Kidney (tissue), 13 donors: ENCODE measurements at regions not wholly inside any gene's neighbourhood (a gene's known extent, or its start where the extent isn't known, plus 50 kb on each side); places are given as distances from the start of the nearest gene placed in this dataset.

ENCODE experiments used
- DNase-seq, 5 donors: peaks; one replicate each; pipeline ENCODE4 v3.0.0-alpha.2; 2013 to 2020
- FAIRE-seq: peaks from 2 replicates; lab custom pipeline; 2012; peaks lifted over from hg19 to GRCh38; lab: Jason Lieb, UNC
- H3K27ac ChIP-seq, 2 donors: one replicate each; pipeline ENCODE4 v1.7.0; 2013; ENCODE audit warnings: low read depth in 2 of 2, low read length in 2 of 2, inconsistent platforms in 1 of 2
- H3K27me3 ChIP-seq: one replicate; pipeline ENCODE4 v1.7.1; 2013; ENCODE audit warnings: low read length, inconsistent platforms; ENCODE audit not compliant: control insufficient read depth, insufficient read depth
- H3K36me3 ChIP-seq, 3 donors: one replicate each; pipeline versions ENCODE4 v1.7.0 to v1.7.1; 2013; ENCODE audit warnings: low read length in 3 of 3, control low read depth in 1 of 3, inconsistent platforms in 1 of 3; ENCODE audit not compliant: insufficient read depth in 3 of 3, control insufficient read depth in 2 of 3
- H3K4me1 ChIP-seq, 3 donors: one replicate each; pipeline versions ENCODE4 v1.7.0 to v1.7.1; 2013; ENCODE audit warnings: low read length in 3 of 3, inconsistent platforms in 1 of 3, low read depth in 1 of 3; ENCODE audit not compliant: control insufficient read depth in 2 of 3, insufficient read depth in 2 of 3
- H3K4me3 ChIP-seq, 3 donors: one replicate each; pipeline versions ENCODE4 v1.7.0 to v1.8.1; 2013; ENCODE audit warnings: low read length in 3 of 3, control low read depth in 1 of 3, inconsistent platforms in 1 of 3
- H3K9ac ChIP-seq, 3 donors: one replicate each; pipeline versions ENCODE4 v1.7.0 to v1.7.1; 2013; ENCODE audit warnings: low read length in 3 of 3, control low read depth in 1 of 3, inconsistent platforms in 1 of 3
- H3K9me3 ChIP-seq, 3 donors: one replicate each; pipeline versions ENCODE4 v1.7.0 to v1.7.1; 2013; ENCODE audit warnings: low read length in 3 of 3, control low read depth in 1 of 3, inconsistent platforms in 1 of 3; ENCODE audit not compliant: control insufficient read depth in 2 of 3, insufficient read depth in 1 of 3
- CTCF ChIP-seq: IDR thresholded peaks from 3 replicates; pipeline ENCODE4 v1.5.1; 2012; ENCODE audit warnings: mild to moderate bottlenecking, moderate library complexity, borderline replicate concordance; ENCODE audit not compliant: insufficient read depth; ENCODE audit errors: extremely low read depth
- intact Hi-C: fragments of 100-400 bp; cut with DNase I; formaldehyde crosslinking; loops from one replicate; pipeline ENCODE4 v1.11.1; 2022
- donor health status: control.
- donor health status: control.
- donor health status: control.
- donor health status: control.
- donor health status: control.
- donor health status: DM: yes; HTN: yes; CAD: no.
- donor health status: Normal renal cell carcinoma (clear cell type).

DNA sequence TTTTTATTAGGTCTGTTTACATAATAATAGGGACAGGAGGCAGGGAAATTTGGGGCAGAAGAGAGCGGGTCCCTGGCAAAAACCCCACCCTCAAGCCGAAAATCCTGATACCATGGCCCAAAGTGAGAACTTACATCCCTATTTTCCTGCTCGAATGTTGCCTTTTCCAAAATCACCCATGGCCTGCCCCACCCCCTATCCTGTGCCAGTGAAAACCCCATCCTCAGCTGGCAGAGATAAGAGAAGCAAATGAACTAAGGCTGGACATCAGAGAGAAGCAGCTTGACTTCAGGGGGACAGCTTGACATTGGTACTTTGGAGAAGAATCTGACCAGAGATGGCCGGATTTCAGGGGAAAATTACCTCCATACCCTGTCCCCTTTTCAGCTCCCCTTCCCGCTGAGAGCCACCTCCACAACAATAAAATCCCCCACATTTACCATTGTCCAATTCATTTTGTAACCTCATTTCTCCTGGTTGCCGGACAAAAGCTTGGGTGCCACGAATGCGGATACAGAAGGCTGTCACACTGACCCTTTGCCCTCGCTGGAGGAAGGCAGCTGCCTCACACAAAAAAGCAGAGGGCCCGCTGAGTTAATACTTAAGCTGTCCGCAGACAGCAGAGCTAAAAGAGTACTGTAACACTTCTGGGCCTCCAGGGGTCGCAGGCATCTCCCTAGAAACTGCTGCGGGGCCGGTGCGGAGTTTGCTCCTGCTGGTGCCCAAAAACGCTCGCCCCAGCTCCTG, 196.2 kb downstream of the SNCA start:
- peak; percentile 62 to 77 (median 70) for DNase-seq
- H3K27me3 ChIP-seq, result no peaks in the 10 kb centered on the region
- no peak overlapping the region for H3K27ac ChIP-seq
- intact Hi-C loops, result no loop called here
- no peak overlapping the region for H3K9ac ChIP-seq
- no peaks in the 10 kb centered on the region for H3K4me1 ChIP-seq
- H3K36me3 ChIP-seq, result no peaks in the 10 kb centered on the region
- TF ChIP-seq CTCF, result peak; percentile 38
- FAIRE-seq, result no peak
- peak overlapping the region; percentile 4 to 32 (median 4) for H3K4me3 ChIP-seq
- H3K9me3 ChIP-seq, result no peaks in the 10 kb centered on the region

- DNase-seq, result no peak
- Histone ChIP-seq H3K36me3 (no peaks in the 10 kb centered on the region), H3K4me1 (no peaks in the 10 kb centered on the region), H3K9me3 (no peaks in the 10 kb centered on the region), H3K9ac (no peak overlapping the region), H3K4me3 (no peak overlapping the region), H3K27ac (no peak overlapping the region), H3K27me3 (no peaks in the 10 kb centered on the region)
- no peak for FAIRE-seq
- TF ChIP-seq CTCF, result no peak
- intact Hi-C loops, result no loop called here
Observed at GRCh38 chr4:89639395-89639794, 197.6 kb downstream of the SNCA start.

DNA sequence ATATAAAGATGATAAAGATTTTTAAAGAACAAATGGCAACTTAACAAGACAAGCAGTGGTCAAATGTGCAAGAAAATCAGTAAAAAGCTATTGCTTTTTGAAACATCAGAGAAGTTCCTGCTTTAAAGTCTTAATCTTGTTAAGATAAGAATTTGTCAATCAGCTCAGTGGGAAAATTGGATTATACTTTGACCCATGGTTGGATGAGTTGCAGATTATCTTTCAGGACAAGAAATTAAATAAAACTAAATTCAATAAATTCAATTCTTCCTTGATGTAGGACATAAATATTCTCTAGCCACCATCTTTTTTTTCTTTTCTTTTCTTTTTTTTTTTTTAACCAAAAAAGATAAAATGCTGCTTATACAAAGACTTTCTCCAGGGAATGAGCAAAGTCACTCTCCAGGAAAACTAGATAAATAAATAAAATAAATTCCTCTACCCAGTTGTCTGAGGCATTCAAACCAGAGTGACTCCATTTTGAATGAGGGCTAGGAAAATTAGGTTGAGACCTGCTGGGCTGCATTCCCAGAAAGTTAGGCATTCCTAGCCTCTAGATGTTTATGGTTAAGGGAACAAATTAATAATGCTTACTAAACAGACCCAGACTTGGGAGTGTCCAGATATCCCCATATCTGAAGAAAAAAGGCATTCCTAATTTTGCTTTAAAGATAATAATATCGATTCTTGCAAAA, 211.2 kb downstream of the SNCA start:
- DNase-seq (no peak), FAIRE-seq (no peak)
- Histone ChIP-seq H3K4me1 (no peaks in the 10 kb centered on the region), H3K4me3 (no peak overlapping the region), H3K27ac (no peak overlapping the region), H3K36me3 (no peaks in the 10 kb centered on the region), H3K9me3 (no peaks in the 10 kb centered on the region), H3K9ac (no peak overlapping the region), H3K27me3 (no peaks in the 10 kb centered on the region)
- TF ChIP-seq CTCF, result no peak
- intact Hi-C loops, result no loop called here
